Loucy (cell line): ENCODE measurements at regions not wholly inside any gene's neighbourhood (a gene's known extent, or its start where the extent isn't known, plus 50 kb on each side); places are given as distances from the start of the nearest gene placed in this dataset.
"Not testable (repeated sequence)": the region's sequence is repeated elsewhere in the genome, so short reads cannot be mapped to it uniquely, and the experiment has no call there.

Experiments used
- H2AFZ ChIP-seq: fragments of 200-600 bp; sonication (generic); 2 replicates; pipeline ENCODE4 v1.6.0; 2016; ENCODE audit warnings: antibody characterized with exemption, mild to moderate bottlenecking, low read length, moderate library complexity
- H3F3A ChIP-seq: fragments of 200-600 bp; 2 replicates; pipeline ENCODE4 v1.6.0; 2016; ENCODE audit warnings: antibody characterized with exemption, low read depth, mild to moderate bottlenecking
- H3K27me3 ChIP-seq: fragments of 200-600 bp; sonication (generic); 2 replicates; pipeline ENCODE4 v1.6.1; 2014; ENCODE audit warnings: low read length, mild to moderate bottlenecking; ENCODE audit not compliant: insufficient read depth, poor library complexity, severe bottlenecking
- H3K36me3 ChIP-seq: fragments of 200-600 bp; sonication (generic); 2 replicates; pipeline ENCODE4 v1.6.1; 2016; ENCODE audit warnings: low read length; ENCODE audit not compliant: insufficient read depth
- H3K4me1 ChIP-seq: fragments of 200-600 bp; sonication (generic); 2 replicates; pipeline ENCODE4 v1.5.1; 2014; ENCODE audit warnings: low read length, mild to moderate bottlenecking; ENCODE audit not compliant: insufficient read depth, poor library complexity, severe bottlenecking
- H3K4me2 ChIP-seq: fragments of 200-600 bp; sonication (generic); 2 replicates; pipeline ENCODE4 v1.6.0; 2014; ENCODE audit warnings: antibody characterized with exemption, low read length, low read depth, mild to moderate bottlenecking; ENCODE audit not compliant: poor library complexity, severe bottlenecking
- H3K4me3 ChIP-seq: fragments of 200-600 bp; sonication (generic); 2 replicates; pipeline ENCODE4 v1.5.1; 2014; ENCODE audit warnings: low read length, mild to moderate bottlenecking, mixed read lengths; ENCODE audit not compliant: poor library complexity, severe bottlenecking
- H3K79me2 ChIP-seq: fragments of 200-600 bp; sonication (generic); 2 replicates; pipeline ENCODE4 v1.6.1; 2014; ENCODE audit warnings: low read length; ENCODE audit not compliant: insufficient read depth
- H3K9ac ChIP-seq: fragments of 200-600 bp; sonication (generic); 2 replicates; pipeline ENCODE4 v1.6.0; 2014; ENCODE audit warnings: mild to moderate bottlenecking, low read depth, low read length, moderate library complexity; ENCODE audit not compliant: poor library complexity, severe bottlenecking
- H3K9me2 ChIP-seq: fragments of 200-600 bp; sonication (generic); replicated peaks from 2 replicates; pipeline ENCODE4 v1.6.1; 2016; ENCODE audit warnings: low read depth, low read length, mixed read lengths
- H3K9me3 ChIP-seq: fragments of 200-600 bp; sonication (generic); 2 replicates; pipeline ENCODE4 v1.6.1; 2014; ENCODE audit warnings: mild to moderate bottlenecking, antibody characterized with exemption, low read length, low read depth; ENCODE audit not compliant: insufficient read depth
- H4K20me1 ChIP-seq: fragments of 200-600 bp; sonication (generic); 2 replicates; pipeline ENCODE4 v1.6.0; 2014; ENCODE audit warnings: antibody characterized with exemption, low read length, mild to moderate bottlenecking; ENCODE audit not compliant: insufficient read depth, poor library complexity, severe bottlenecking
- EZH2phosphoT487 ChIP-seq: fragments of 200-600 bp; IDR thresholded peaks from 2 replicates; pipeline ENCODE4 v1.6.1; 2018; ENCODE audit warnings: antibody characterized with exemption, mild to moderate bottlenecking, moderate library complexity, borderline replicate concordance
- TF ChIP-seq, protein P1 (sequence below): fragments of 200-600 bp; sonication (generic); conservative IDR thresholded peaks from 2 replicates; pipeline ENCODE4 v1.5.1; 2014; ENCODE audit warnings: mild to moderate bottlenecking, antibody characterized with exemption, low read length

DNA sequence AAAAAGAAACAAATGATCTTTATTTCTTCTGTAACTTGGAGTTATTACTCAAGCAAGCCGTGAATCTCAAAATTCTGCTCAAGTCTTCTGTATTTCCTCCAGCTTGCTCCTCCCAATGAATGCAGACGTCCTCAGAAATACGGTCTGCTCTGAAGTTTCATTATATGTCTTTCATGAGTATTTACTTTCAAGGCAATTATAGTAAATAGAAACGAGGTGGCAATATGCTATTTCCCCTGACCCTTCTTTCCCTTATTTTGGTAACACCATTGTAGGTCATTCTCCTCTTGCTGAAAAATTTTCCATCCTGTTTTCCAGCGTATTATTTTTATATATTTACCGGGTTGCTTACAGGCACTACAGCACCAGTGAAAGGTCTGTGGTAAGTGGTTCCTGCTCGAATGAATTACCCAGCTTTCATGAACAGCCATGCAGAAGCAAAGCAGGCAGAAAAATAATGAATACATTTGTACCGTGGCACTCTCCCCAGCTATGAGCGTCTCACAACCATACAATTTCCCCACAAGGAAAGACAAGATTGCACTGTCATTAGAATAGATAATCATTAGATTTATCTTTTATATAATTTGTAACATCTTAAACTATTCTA, 350.9 kb upstream of the PKN2 start:
- Histone ChIP-seq H3K9ac (no peak overlapping the region), H4K20me1 (no peaks in the 10 kb centered on the region), H3K9me2 (no peaks in the 10 kb centered on the region), H3K9me3 (no peaks in the 10 kb centered on the region), H3K79me2 (no peaks in the 10 kb centered on the region), H3K36me3 (no peaks in the 10 kb centered on the region), H3F3A (no peaks in the 10 kb centered on the region), H3K4me1 (no peaks in the 10 kb centered on the region), H3K27me3 (no peaks in the 10 kb centered on the region), H3K4me2 (no peak overlapping the region), H2AFZ (no peak overlapping the region), H3K4me3 (no peak overlapping the region)
- TF ChIP-seq, protein P1, sequence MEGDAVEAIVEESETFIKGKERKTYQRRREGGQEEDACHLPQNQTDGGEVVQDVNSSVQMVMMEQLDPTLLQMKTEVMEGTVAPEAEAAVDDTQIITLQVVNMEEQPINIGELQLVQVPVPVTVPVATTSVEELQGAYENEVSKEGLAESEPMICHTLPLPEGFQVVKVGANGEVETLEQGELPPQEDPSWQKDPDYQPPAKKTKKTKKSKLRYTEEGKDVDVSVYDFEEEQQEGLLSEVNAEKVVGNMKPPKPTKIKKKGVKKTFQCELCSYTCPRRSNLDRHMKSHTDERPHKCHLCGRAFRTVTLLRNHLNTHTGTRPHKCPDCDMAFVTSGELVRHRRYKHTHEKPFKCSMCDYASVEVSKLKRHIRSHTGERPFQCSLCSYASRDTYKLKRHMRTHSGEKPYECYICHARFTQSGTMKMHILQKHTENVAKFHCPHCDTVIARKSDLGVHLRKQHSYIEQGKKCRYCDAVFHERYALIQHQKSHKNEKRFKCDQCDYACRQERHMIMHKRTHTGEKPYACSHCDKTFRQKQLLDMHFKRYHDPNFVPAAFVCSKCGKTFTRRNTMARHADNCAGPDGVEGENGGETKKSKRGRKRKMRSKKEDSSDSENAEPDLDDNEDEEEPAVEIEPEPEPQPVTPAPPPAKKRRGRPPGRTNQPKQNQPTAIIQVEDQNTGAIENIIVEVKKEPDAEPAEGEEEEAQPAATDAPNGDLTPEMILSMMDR = no peak
- no peak for TF ChIP-seq EZH2phosphoT487

DNA sequence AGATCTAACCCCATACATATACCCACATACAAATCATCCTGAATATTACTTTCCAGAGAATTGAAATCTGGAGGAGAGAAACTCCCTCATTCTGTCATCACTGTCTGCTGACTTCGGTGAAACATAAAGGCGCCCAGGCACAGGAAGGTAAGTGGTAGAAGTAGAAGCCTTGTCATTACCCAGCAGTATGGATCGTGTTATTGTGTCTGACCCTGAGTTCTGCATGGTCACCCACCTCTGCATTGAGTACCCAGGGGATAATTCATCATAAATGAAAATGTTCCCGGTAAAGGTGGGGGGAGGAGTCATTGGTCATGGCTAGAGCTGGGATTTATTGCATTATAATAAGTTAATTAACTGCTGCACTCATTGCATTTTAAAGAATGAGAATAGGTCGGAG, 342.6 kb upstream of the PKN2 start:
- H3K4me2 ChIP-seq = no peak overlapping the region
- H3F3A ChIP-seq = no peaks in the 10 kb centered on the region
- no peaks in the 10 kb centered on the region for H3K4me1 ChIP-seq
- no peaks in the 10 kb centered on the region for H3K9me3 ChIP-seq
- H3K27me3 ChIP-seq = no peaks in the 10 kb centered on the region
- H3K4me3 ChIP-seq = no peak overlapping the region
- H3K79me2 ChIP-seq = no peaks in the 10 kb centered on the region
- no peak overlapping the region for H2AFZ ChIP-seq
- TF ChIP-seq, protein P1 = no peak
- no peak for TF ChIP-seq EZH2phosphoT487
- no peaks in the 10 kb centered on the region for H3K36me3 ChIP-seq
- no peak overlapping the region for H3K9ac ChIP-seq
- no peaks in the 10 kb centered on the region for H3K9me2 ChIP-seq
- no peaks in the 10 kb centered on the region for H4K20me1 ChIP-seq

DNA sequence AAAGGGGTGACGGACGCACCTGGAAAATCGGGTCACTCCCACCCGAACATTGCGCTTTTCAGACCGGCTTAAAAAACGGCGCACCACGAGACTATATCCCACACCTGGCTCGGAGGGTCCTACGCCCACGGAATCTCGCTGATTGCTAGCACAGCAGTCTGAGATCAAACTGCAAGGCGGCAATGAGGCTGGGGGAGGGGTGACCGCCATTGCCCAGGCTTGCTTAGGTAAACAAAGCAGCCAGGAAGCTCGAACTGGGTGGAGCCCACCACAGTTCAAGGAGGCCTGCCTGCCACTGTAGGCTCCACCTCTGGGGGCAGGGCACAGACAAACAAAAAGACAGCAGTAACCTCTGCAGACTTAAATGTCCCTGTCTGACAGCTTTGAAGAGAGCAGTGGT, 342.0 kb upstream of the PKN2 start:
- not testable (repeated sequence) for H3K4me3 ChIP-seq, H3K79me2 ChIP-seq, H3K9me3 ChIP-seq, H3K9me2 ChIP-seq, H2AFZ ChIP-seq, H3K9ac ChIP-seq, H3K36me3 ChIP-seq, H3K27me3 ChIP-seq, H3K4me1 ChIP-seq, H4K20me1 ChIP-seq, H3F3A ChIP-seq, H3K4me2 ChIP-seq

DNA sequence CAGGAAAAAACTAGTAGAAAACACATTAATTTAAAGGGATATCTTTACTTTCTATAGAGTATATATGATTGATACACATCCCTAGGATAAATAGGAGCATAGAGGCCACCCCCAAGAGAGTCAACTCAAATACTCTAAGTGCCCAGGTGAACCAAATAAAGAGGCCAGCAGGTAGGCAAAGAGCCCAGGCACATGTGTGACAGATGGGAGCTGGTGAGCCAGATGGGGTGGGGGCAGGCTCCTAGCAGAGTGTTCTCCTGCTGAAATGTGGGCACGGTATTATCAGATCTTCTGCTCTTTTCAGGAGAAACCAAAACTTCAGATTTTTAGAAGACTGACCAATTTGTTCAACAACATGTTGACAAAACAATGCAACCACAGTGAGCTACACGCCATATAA, 333.4 kb upstream of the PKN2 start:
- no peaks in the 10 kb centered on the region for H3K9me3 ChIP-seq
- H3K9ac ChIP-seq = no peak overlapping the region
- no peak for TF ChIP-seq EZH2phosphoT487
- TF ChIP-seq, protein P1 = no peak
- no peaks in the 10 kb centered on the region for H3K36me3 ChIP-seq
- H3K4me3 ChIP-seq = no peak overlapping the region
- no peaks in the 10 kb centered on the region for H4K20me1 ChIP-seq
- H3K9me2 ChIP-seq = no peaks in the 10 kb centered on the region
- no peaks in the 10 kb centered on the region for H3K4me1 ChIP-seq
- H3F3A ChIP-seq = no peaks in the 10 kb centered on the region
- H3K27me3 ChIP-seq = no peaks in the 10 kb centered on the region
- no peak overlapping the region for H2AFZ ChIP-seq
- H3K4me2 ChIP-seq = no peak overlapping the region
- H3K79me2 ChIP-seq = no peaks in the 10 kb centered on the region
